Immature natural killer cell (primary cell): ENCODE measurements at regions not wholly inside any gene's neighbourhood (a gene's known extent, or its start where the extent isn't known, plus 50 kb on each side); places are given as distances from the start of the nearest gene placed in this dataset.

Source experiments
- DNase-seq, 3 donors: peaks; one replicate each; pipeline ENCODE4 v3.0.0; 2022; ENCODE audit warnings: mixed read lengths in 1 of 3
- H3K27ac Mint-ChIP-seq, 6 donors: one replicate each; pipeline ENCODE4 v1.8.0; 2020; ENCODE audit warnings: mixed read lengths in 6 of 6, mild to moderate bottlenecking in 5 of 6, inconsistent platforms in 4 of 6, moderate library complexity in 3 of 6
- H3K27me3 Mint-ChIP-seq, 3 donors: one replicate each; pipeline ENCODE4 v1.8.0; 2020 to 2021; ENCODE audit warnings: low read depth in 3 of 3, mild to moderate bottlenecking in 3 of 3, mixed read lengths in 3 of 3, moderate library complexity in 3 of 3, inconsistent platforms in 1 of 3
- H3K36me3 Mint-ChIP-seq, 3 donors: one replicate each; pipeline ENCODE4 v1.8.0; 2020; ENCODE audit warnings: mixed read lengths in 3 of 3, inconsistent platforms in 2 of 3, mild to moderate bottlenecking in 2 of 3
- H3K4me1 Mint-ChIP-seq, 2 donors: one replicate each; pipeline ENCODE4 v1.8.0; 2020; ENCODE audit warnings: inconsistent platforms in 2 of 2, mild to moderate bottlenecking in 2 of 2, mixed read lengths in 2 of 2, moderate library complexity in 1 of 2
- H3K4me3 Mint-ChIP-seq, 5 donors: one replicate each; pipeline ENCODE4 v1.8.0; 2020; ENCODE audit warnings: mild to moderate bottlenecking in 5 of 5, mixed read lengths in 5 of 5, inconsistent platforms in 3 of 5, moderate library complexity in 3 of 5
- H3K9me3 Mint-ChIP-seq, 6 donors: one replicate each; pipeline ENCODE4 v1.8.0; 2020; ENCODE audit warnings: mild to moderate bottlenecking in 6 of 6, mixed read lengths in 6 of 6, inconsistent platforms in 4 of 6, moderate library complexity in 3 of 6

DNA sequence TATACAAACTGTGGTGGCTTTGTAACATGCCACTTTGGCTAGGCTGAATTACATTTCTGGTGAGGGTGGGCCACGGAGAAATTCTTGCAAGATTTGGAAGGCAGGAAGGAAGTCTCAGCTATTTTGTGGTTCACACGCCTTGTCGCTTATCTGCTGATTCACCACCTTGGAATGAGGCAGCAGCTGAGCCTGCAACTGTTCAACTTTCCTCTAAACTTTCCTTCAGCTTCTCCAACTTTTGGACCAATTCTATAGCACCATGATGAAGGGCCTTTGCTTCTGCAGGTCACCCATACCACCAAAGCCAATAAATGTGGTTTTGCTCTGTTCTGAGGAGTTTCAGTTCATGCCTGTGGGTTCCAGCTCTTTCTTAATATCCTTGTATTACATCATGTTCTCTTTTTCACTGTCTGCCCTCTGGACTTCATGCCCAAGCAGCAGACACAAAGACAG, 337.6 kb upstream of the SNX7 start:
- Mint-ChIP-seq H3K27me3 (peaks cover 0 to 5% (median 0%) of the 10 kb centered on the region in 3 donors), H3K9me3 (no peaks in the 10 kb centered on the region), H3K36me3 (peaks cover 0 to 9% (median 0%) of the 10 kb centered on the region in 3 donors), H3K4me3 (peak overlapping the region; percentile 59 to 79 (median 72)), H3K4me1 (peaks cover 37 to 56% of the 10 kb centered on the region in 2 donors), H3K27ac (peak overlapping the region; percentile 5 to 79 (median 52))
- DNase-seq = peak; percentile 50 to 64 (median 56)

DNA sequence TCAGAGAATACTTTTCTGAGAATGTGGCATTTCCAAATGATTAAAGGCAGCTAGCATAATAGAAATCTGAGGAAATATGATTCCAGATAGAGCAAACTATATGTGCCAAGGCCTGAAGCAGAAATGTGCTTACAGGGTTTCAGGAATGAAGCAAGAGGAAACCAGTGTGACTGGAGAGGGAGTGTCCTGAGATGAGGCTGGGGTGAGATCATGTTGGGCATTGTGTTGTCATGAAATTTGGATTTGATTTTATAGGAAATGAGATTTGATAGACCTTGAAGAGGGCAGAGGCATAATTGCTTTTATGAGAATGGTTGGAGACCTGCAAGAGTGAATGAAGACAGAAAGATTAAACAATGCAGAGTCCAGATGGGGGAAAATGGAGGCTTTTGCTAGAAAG, 338.1 kb upstream of the SNX7 start:
- no peak for DNase-seq
- H3K36me3 Mint-ChIP-seq = peaks cover 0 to 9% (median 0%) of the 10 kb centered on the region in 3 donors
- H3K27ac Mint-ChIP-seq = peak overlapping the region; percentile 0 to 59 (median 36)
- H3K4me1 Mint-ChIP-seq = peaks cover 37 to 52% of the 10 kb centered on the region in 2 donors
- peaks cover 0 to 5% (median 0%) of the 10 kb centered on the region in 3 donors for H3K27me3 Mint-ChIP-seq
- H3K9me3 Mint-ChIP-seq = no peaks in the 10 kb centered on the region
- peak overlapping the region; percentile 59 to 79 (median 72) for H3K4me3 Mint-ChIP-seq

DNA sequence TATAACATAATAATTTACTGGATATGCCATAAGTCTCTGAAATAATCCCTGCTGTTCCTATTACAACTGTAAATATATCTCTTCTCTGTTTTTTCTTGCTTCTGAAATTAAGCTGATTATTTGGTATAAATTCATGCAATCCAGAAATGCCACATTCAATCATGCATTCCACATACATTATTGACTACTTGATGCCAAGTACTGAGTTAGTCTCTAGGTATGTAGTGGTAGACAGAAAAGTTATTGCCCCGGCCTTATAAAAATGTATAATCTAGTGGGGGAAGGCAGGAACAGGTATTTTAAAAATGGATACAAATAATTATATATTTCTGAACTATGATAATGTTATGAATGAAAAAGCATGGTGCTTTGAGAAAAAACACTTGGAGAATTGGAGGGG, 338.6 kb upstream of the SNX7 start:
- Mint-ChIP-seq H3K9me3 (no peaks in the 10 kb centered on the region), H3K4me3 (peak overlapping the region in 2 of 5 donors; percentile 72 to 79), H3K27ac (peak overlapping the region in 1 of 6 donors; percentile 0), H3K27me3 (peaks cover 0 to 5% (median 0%) of the 10 kb centered on the region in 3 donors), H3K36me3 (peaks cover 0 to 9% (median 0%) of the 10 kb centered on the region in 3 donors), H3K4me1 (peaks cover 37 to 52% of the 10 kb centered on the region in 2 donors)
- no peak for DNase-seq

DNA sequence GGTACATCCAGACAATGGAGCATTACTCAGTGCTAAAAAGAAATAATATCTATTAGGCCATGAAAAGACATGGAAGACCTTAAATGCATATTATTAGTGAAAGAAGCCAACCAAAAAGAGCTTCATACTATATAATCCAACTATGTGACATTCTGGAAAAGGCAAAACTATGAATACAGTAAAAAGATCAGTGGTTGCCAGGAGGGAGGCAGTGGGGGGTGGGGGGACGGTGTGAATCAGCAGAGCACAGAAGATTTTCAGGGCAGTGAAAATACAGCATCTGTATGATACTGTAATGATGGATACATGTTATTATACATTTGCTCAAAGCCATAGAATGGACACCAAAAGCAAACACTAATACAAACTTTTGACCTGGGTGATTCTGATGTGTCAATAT, 339.4 kb upstream of the SNX7 start:
- Mint-ChIP-seq H3K9me3 (no peaks in the 10 kb centered on the region), H3K4me3 (no peak overlapping the region), H3K36me3 (peaks cover 0 to 9% (median 0%) of the 10 kb centered on the region in 3 donors), H3K27ac (no peak overlapping the region), H3K27me3 (peaks cover 0 to 5% (median 0%) of the 10 kb centered on the region in 3 donors), H3K4me1 (peaks cover 34 to 48% of the 10 kb centered on the region in 2 donors)
- no peak for DNase-seq

DNA sequence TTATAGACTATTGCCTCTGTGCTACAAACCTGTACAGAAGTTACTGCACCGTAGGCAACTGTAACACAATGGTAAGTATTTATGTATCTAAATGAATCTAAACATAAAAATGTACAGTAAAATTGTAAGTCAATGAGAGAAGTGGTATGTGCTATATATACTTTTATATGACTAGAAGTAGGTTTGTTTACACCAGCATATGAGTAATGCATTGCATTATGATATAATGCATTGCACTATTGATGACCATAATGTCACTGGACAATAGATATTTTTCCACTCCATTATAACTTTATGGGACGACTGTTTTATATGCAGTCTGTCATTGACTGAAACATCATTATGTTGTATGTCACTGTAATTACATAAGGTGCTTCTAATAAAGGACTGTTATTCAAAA, 340.3 kb upstream of the SNX7 start:
- no peaks in the 10 kb centered on the region for H3K9me3 Mint-ChIP-seq
- no peak overlapping the region for H3K4me3 Mint-ChIP-seq
- no peak for DNase-seq
- H3K27ac Mint-ChIP-seq = peak overlapping the region in 1 of 6 donors; percentile 3
- H3K36me3 Mint-ChIP-seq = peaks cover 0 to 9% (median 0%) of the 10 kb centered on the region in 3 donors
- H3K27me3 Mint-ChIP-seq = peaks cover 0 to 5% (median 0%) of the 10 kb centered on the region in 3 donors
- H3K4me1 Mint-ChIP-seq = peaks cover 31 to 45% of the 10 kb centered on the region in 2 donors

DNA sequence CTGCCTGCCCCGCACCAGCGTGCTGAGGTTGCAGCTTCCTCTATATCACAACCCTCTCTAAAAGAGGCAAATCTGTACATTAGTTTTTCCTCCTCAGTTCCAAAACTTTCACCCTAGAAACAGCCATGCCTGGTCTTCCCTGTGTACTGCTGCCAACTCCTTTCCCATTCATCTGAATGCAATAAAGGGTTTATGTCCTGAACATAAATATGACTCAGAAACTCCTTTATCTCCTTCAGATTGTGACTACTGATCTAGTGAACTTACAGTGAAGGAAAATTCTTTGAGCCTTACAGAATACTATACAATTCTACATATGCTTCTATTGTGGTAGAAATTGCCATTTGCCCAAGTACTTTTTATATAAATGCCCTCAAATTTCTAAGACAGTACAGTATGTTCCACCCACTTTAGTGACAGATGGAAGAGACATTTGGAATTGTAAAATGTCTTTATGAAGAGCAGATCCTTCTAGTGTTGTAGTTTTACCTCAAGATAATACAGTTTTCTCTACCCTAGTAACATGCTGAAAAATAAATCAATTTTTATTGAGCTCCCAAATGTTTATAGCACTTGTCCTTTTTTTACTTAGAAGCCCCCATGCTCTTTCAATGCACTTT, 345.1 kb upstream of the SNX7 start:
- Mint-ChIP-seq H3K27ac (no peak overlapping the region), H3K27me3 (peaks cover 0 to 2% (median 0%) of the 10 kb centered on the region in 3 donors), H3K9me3 (no peaks in the 10 kb centered on the region), H3K4me3 (no peak overlapping the region), H3K36me3 (peaks cover 0 to 5% (median 0%) of the 10 kb centered on the region in 3 donors), H3K4me1 (peaks cover under 1 to 1% of the 10 kb centered on the region in 2 donors)
- no peak for DNase-seq

DNA sequence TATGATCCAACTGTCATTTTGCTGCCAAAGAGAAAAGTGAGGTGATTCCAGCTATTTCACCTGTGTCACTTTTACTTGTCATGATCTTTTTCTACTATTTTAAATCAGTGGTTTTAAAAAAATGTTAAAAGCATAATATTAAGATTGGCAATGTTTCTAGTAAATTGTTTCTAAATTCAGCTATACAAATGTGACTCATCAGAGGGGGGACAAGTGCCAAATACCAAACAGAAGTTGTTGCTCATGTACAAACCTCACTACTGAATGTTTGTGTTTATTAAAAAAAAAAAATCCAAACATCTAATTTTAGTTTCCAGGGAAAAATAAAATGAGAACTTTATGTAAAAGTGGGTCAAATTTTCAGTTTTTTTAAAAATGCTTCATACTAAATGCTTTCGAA, 346.2 kb upstream of the SNX7 start:
- peaks cover 0 to under 1% (median 0%) of the 10 kb centered on the region in 3 donors for H3K27me3 Mint-ChIP-seq
- no peaks in the 10 kb centered on the region for H3K9me3 Mint-ChIP-seq
- no peak overlapping the region for H3K4me3 Mint-ChIP-seq
- H3K4me1 Mint-ChIP-seq = no peaks in the 10 kb centered on the region
- no peak overlapping the region for H3K27ac Mint-ChIP-seq
- DNase-seq = no peak
- H3K36me3 Mint-ChIP-seq = peaks cover 0 to 7% (median 0%) of the 10 kb centered on the region in 3 donors

DNA sequence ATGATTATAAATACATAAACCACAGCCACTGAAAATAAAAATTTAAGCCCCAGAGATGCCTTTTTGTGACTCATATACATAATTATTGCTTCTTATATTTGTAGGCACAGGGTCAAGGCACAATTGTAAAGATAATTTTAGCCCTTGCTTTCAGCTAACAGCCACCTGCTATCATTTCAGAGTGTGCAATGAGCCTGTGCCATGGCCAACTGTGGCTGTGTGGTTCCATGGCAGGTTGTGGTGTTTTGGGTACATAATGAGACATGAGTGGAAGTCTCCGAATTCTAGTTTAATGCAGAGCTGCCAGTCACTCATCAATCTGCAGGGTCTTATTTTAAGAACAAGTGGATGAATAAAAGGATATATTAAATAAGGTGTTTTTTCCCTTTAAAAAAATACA, 346.9 kb upstream of the SNX7 start:
- Mint-ChIP-seq H3K27ac (peak overlapping the region in 1 of 6 donors; percentile 12), H3K4me3 (no peak overlapping the region), H3K27me3 (no peaks in the 10 kb centered on the region), H3K4me1 (no peaks in the 10 kb centered on the region), H3K36me3 (peaks cover 0 to 11% (median 0%) of the 10 kb centered on the region in 3 donors), H3K9me3 (no peaks in the 10 kb centered on the region)
- DNase-seq = no peak

DNA sequence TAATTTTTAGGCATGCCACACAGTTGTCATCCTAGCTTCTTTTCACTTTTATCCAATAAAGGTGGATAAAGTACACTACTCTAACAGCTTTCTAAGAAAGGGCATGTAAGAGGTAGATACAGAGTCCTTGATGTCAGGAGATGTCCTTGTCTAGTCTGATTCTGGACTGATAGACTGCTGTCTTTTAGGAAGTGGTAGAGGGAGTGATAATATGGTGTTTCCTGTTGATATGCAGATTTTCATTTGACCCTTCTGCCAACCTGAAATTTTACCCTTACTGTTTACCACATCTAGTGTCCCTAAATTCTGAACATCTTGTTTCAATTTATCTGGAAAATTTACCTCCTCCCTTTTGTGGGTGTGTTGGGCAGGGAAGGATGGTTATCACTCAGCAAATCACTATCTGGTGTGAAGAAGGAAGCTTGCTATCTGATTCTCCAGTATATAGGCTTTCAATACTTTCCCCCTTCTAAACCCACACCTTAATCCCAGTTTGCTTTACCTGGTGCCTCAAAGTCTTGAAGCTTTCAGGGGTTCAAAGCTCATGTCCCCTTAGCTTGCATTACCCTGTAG, 354.9 kb upstream of the SNX7 start:
- peak in 2 of 3 donors; percentile 5 to 9 for DNase-seq
- Mint-ChIP-seq H3K27me3 (peaks cover 1 to 3% (median 3%) of the 10 kb centered on the region in 3 donors), H3K27ac (no peak overlapping the region), H3K36me3 (peaks cover 0 to 23% (median 0%) of the 10 kb centered on the region in 3 donors), H3K4me3 (peak overlapping the region in 3 of 5 donors; percentile 19 to 49 (median 48)), H3K9me3 (peaks cover 0 to 4% (median 0%) of the 10 kb centered on the region in 6 donors), H3K4me1 (peaks cover 14 to 22% of the 10 kb centered on the region in 2 donors)

DNA sequence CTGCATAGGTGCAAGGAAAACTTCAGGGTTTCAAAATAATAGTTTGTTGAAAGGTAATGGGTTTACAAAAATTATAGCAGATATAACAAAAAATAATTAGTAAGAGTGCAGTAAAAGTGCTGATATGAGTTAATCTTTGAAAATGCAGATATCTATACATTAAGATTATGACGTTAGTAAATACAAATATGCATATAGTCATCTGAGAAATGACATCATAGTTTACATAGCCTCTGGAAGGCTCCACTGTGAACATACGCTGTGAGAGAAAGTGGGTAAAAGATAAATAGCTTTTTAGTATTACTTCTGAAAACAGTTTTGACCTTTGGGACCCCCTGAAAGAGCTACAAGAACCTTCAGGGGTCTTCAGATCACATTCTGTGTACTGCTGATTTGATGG, 356.2 kb upstream of the SNX7 start:
- Mint-ChIP-seq H3K36me3 (peaks cover 0 to 19% (median 0%) of the 10 kb centered on the region in 3 donors), H3K4me3 (no peak overlapping the region), H3K9me3 (peaks cover 0 to 4% (median 0%) of the 10 kb centered on the region in 6 donors), H3K27ac (no peak overlapping the region), H3K4me1 (peaks cover 14 to 22% of the 10 kb centered on the region in 2 donors), H3K27me3 (peaks cover 1 to 3% (median 3%) of the 10 kb centered on the region in 3 donors)
- no peak for DNase-seq

DNA sequence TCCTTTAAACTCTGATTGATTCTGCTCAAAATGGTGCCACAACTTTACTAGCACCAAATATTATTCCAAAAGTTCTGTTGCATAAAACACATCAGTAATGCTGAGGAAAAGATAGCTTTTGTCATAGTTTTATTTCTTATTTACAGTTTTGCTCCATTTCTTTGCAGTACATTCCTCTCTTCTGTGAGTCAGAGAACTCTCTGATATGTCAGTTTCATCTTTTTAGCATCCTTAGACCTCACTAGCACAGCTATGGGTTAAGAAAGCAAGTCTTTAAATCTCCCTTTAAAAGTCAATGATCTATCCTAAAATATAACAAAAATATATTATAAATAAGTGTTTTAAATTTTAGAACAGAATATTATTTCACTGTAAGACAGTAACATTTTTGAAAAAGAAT, 356.6 kb upstream of the SNX7 start:
- H3K36me3 Mint-ChIP-seq = peaks cover 0 to 17% (median 0%) of the 10 kb centered on the region in 3 donors
- H3K27me3 Mint-ChIP-seq = peaks cover 1 to 3% (median 3%) of the 10 kb centered on the region in 3 donors
- peaks cover 0 to 4% (median 0%) of the 10 kb centered on the region in 6 donors for H3K9me3 Mint-ChIP-seq
- no peak overlapping the region for H3K4me3 Mint-ChIP-seq
- DNase-seq = no peak
- no peak overlapping the region for H3K27ac Mint-ChIP-seq
- H3K4me1 Mint-ChIP-seq = peaks cover 14 to 22% of the 10 kb centered on the region in 2 donors

DNA sequence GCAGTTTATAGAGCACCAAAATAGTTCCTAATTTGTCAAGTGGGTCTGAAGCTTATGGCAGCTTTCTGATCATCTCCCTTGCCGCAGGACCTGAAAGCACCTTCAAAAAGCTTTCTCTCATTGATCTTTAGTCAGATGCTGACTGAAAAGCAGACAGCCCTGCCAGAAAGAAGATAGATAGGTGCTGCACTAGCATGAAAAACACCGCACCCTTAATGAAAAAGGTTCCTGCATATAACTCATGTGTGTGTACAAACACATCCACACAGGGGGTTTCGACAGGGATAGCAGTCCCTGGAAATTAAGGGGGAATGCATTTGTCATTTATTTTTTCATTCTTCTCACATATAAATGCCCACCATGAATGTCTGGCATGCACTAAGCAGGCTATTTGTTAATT, 361.7 kb upstream of the SNX7 start:
- Mint-ChIP-seq H3K27ac (no peak overlapping the region), H3K4me1 (no peaks in the 10 kb centered on the region), H3K9me3 (peaks cover 0 to 4% (median 0%) of the 10 kb centered on the region in 6 donors), H3K36me3 (peaks cover 0 to 3% (median 3%) of the 10 kb centered on the region in 3 donors), H3K27me3 (peaks cover 0 to 3% (median 0%) of the 10 kb centered on the region in 3 donors), H3K4me3 (no peak overlapping the region)
- DNase-seq = no peak

DNA sequence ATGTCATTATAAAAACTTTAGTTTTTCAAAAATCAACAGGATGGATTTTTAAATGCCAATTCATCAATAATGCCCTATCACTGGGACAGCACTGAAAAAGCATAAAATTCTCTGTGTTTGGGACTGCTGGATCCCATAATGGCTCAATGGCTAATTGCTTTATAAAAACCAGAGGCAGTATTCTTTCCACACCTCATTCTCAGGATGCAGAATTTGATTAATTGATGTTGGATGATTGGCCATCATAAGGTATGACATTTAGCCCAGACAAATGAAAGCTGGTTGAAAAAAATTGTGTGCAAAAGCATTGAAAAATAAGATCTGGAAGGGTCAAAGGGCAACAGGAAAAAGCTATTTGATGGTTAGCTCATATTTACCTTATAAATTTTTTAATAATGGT, 362.2 kb upstream of the SNX7 start:
- H3K27ac Mint-ChIP-seq = no peak overlapping the region
- no peak for DNase-seq
- no peak overlapping the region for H3K4me3 Mint-ChIP-seq
- H3K4me1 Mint-ChIP-seq = no peaks in the 10 kb centered on the region
- H3K27me3 Mint-ChIP-seq = peaks cover 0 to 3% (median 0%) of the 10 kb centered on the region in 3 donors
- H3K9me3 Mint-ChIP-seq = peaks cover 0 to 4% (median 0%) of the 10 kb centered on the region in 6 donors
- H3K36me3 Mint-ChIP-seq = peaks cover 0 to 3% (median 3%) of the 10 kb centered on the region in 3 donors

DNA sequence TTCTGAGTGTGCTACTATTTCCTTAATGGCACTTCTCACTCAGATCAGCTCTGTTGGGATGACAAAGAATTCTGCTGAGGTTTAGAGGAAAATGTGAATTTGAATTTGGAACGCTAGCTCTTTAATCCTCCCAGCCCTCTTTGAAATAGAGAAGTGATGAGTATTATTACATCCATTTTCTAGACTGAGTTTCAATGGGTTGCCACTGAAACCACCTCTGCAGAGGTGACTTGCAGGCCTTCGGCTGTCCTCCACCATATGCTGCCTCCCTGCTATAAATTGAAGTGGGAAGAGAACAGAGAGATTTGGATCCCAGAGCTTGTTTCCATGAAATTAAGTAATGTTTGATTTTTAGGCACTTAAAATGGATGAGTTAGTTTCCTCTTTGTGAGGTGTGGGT, 363.2 kb upstream of the SNX7 start:
- H3K4me1 Mint-ChIP-seq = no peaks in the 10 kb centered on the region
- peaks cover 0 to 4% (median 0%) of the 10 kb centered on the region in 6 donors for H3K9me3 Mint-ChIP-seq
- H3K27me3 Mint-ChIP-seq = peaks cover 0 to 3% (median 0%) of the 10 kb centered on the region in 3 donors
- peaks cover 0 to 3% (median 3%) of the 10 kb centered on the region in 3 donors for H3K36me3 Mint-ChIP-seq
- no peak overlapping the region for H3K4me3 Mint-ChIP-seq
- no peak overlapping the region for H3K27ac Mint-ChIP-seq
- DNase-seq = no peak
